MM.1S (cell line): ENCODE measurements at regions not wholly inside any gene's neighbourhood (a gene's known extent, or its start where the extent isn't known, plus 50 kb on each side); places are given as distances from the start of the nearest gene placed in this dataset.

Experiments used
- DNase-seq: peaks from one replicate; pipeline ENCODE4 v3.0.0-alpha.2; 2015
- H2AFZ ChIP-seq: fragments of 300-600 bp; sonication (generic); 2 replicates; pipeline ENCODE4 v1.6.0; 2016; ENCODE audit warnings: antibody characterized with exemption, low read length
- H3F3A ChIP-seq: fragments of 300-600 bp; sonication (generic); 2 replicates; pipeline ENCODE4 v1.6.1; 2016; ENCODE audit warnings: mild to moderate bottlenecking, antibody characterized with exemption, low read length, moderate library complexity, mixed read lengths; ENCODE audit not compliant: insufficient read depth
- H3K27ac ChIP-seq: fragments of 300-600 bp; sonication (generic); 2 replicates; pipeline ENCODE4 v1.5.1; 2016; ENCODE audit warnings: mild to moderate bottlenecking, low read length
- H3K27me3 ChIP-seq: fragments of 300-600 bp; sonication (generic); replicated peaks from 2 replicates; pipeline ENCODE4 v1.6.0; 2016; ENCODE audit warnings: low read length; ENCODE audit not compliant: insufficient read depth
- H3K36me3 ChIP-seq: fragments of 300-600 bp; sonication (generic); replicated peaks from 2 replicates; pipeline ENCODE4 v1.6.1; 2016; ENCODE audit warnings: mild to moderate bottlenecking, low read length, mixed read lengths; ENCODE audit not compliant: insufficient read depth
- H3K4me1 ChIP-seq: fragments of 300-600 bp; sonication (generic); 2 replicates; pipeline ENCODE4 v1.6.1; 2016; ENCODE audit warnings: low read length, mixed read lengths
- H3K4me2 ChIP-seq: fragments of 300-600 bp; sonication (generic); 2 replicates; pipeline ENCODE4 v1.6.0; 2016; ENCODE audit warnings: low read depth, low read length
- H3K4me3 ChIP-seq: fragments of 300-600 bp; sonication (generic); 2 replicates; pipeline ENCODE4 v1.5.1; 2016; ENCODE audit warnings: low read length, mixed read lengths
- H3K79me2 ChIP-seq: fragments of 300-600 bp; sonication (generic); 2 replicates; pipeline ENCODE4 v1.6.1; 2016; ENCODE audit warnings: mixed run types, low read length, mixed read lengths
- H3K9ac ChIP-seq: fragments of 300-600 bp; sonication (generic); 2 replicates; pipeline ENCODE4 v1.6.1; 2016; ENCODE audit warnings: low read length, mixed read lengths
- H3K9me2 ChIP-seq: fragments of 300-600 bp; sonication (generic); replicated peaks from 2 replicates; pipeline ENCODE4 v1.6.1; 2016; ENCODE audit warnings: mild to moderate bottlenecking, low read length, mixed read lengths; ENCODE audit not compliant: insufficient read depth
- H3K9me3 ChIP-seq: fragments of 300-600 bp; sonication (generic); replicated peaks from 2 replicates; pipeline ENCODE4 v1.6.1; 2016; ENCODE audit warnings: mild to moderate bottlenecking, low read length, mixed read lengths; ENCODE audit not compliant: insufficient read depth
- H4K20me1 ChIP-seq: fragments of 300-600 bp; sonication (generic); 2 replicates; pipeline ENCODE4 v1.6.1; 2016; ENCODE audit warnings: mild to moderate bottlenecking, low read length, moderate library complexity, mixed read lengths; ENCODE audit not compliant: insufficient read depth
- EZH2 ChIP-seq: fragments of 300-600 bp; sonication (generic); optimal IDR thresholded peaks from 2 replicates; pipeline ENCODE3; 2017; ENCODE audit warnings: low read depth, mild to moderate bottlenecking, antibody characterized with exemption, low read length, mixed read lengths
- EZH2phosphoT487 ChIP-seq: fragments of 300-600 bp; sonication (generic); IDR thresholded peaks from 2 replicates; pipeline ENCODE4 v1.6.1; 2018; ENCODE audit warnings: antibody characterized with exemption, low read length
- TF ChIP-seq, protein P1 (sequence below): fragments of 300-600 bp; sonication (generic); IDR thresholded peaks from 2 replicates; pipeline ENCODE4 v1.5.1; 2016; ENCODE audit warnings: antibody characterized with exemption, low read length, mixed read lengths

DNA sequence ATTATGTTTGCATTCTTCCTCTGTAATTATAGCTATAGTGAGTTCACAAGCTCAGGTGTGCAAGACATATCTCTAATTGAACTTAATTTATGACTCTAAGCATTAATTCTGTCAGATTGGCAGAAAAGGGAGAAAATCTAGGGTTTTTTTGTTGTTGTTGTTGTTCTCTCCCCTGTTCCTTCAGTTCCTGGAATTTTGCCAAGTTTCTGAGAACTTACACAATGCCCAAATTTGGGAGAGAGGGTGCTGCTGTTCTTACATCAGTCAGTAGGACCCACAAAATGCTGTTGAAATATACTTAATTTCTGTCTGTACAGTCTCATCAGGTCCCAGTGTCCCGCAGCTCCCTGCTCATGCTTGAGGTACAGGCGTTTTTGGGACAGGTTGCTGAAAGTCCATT, 221.8 kb upstream of the RBMS1 start:
- Histone ChIP-seq H3K27me3 (no peaks in the 10 kb centered on the region), H3K9me2 (no peaks in the 10 kb centered on the region), H3K4me3 (no peak overlapping the region), H3K9ac (no peak overlapping the region), H3K4me2 (no peak overlapping the region), H3K27ac (no peak overlapping the region), H3K79me2 (no peaks in the 10 kb centered on the region), H3K4me1 (no peaks in the 10 kb centered on the region), H3F3A (no peaks in the 10 kb centered on the region), H3K36me3 (no peaks in the 10 kb centered on the region), H3K9me3 (no peaks in the 10 kb centered on the region), H2AFZ (no peak overlapping the region), H4K20me1 (no peaks in the 10 kb centered on the region)
- DNase-seq = no peak
- TF ChIP-seq EZH2 (no peak), EZH2phosphoT487 (no peak)
- TF ChIP-seq, protein P1, sequence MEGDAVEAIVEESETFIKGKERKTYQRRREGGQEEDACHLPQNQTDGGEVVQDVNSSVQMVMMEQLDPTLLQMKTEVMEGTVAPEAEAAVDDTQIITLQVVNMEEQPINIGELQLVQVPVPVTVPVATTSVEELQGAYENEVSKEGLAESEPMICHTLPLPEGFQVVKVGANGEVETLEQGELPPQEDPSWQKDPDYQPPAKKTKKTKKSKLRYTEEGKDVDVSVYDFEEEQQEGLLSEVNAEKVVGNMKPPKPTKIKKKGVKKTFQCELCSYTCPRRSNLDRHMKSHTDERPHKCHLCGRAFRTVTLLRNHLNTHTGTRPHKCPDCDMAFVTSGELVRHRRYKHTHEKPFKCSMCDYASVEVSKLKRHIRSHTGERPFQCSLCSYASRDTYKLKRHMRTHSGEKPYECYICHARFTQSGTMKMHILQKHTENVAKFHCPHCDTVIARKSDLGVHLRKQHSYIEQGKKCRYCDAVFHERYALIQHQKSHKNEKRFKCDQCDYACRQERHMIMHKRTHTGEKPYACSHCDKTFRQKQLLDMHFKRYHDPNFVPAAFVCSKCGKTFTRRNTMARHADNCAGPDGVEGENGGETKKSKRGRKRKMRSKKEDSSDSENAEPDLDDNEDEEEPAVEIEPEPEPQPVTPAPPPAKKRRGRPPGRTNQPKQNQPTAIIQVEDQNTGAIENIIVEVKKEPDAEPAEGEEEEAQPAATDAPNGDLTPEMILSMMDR = no peak

DNA sequence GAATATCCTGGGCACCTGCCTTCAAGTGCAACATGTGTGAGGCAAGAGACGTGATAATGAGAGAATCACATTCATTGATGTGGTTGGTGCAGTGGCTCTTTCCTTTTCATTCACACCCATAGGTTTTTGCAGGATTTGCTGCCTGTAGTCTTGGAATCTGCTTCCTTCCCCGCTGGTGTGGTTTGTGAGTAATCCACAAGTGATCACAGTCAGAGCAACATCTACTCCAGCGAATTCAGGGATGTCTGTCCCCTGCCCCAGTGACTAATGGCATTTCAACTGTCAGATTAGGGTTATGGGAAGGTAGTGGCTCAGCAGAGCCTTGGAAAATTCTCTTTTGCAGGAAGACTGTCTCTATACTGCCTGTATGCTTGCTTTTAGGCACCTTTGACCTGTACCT, 225.5 kb upstream of the RBMS1 start:
- Histone ChIP-seq H3K27ac (no peak overlapping the region), H2AFZ (no peak overlapping the region), H3K4me1 (no peaks in the 10 kb centered on the region), H3K79me2 (no peaks in the 10 kb centered on the region), H3K9me2 (no peaks in the 10 kb centered on the region), H3K9me3 (no peaks in the 10 kb centered on the region), H3K4me3 (no peak overlapping the region), H3F3A (no peaks in the 10 kb centered on the region), H4K20me1 (no peaks in the 10 kb centered on the region), H3K9ac (no peak overlapping the region), H3K4me2 (no peak overlapping the region), H3K27me3 (no peaks in the 10 kb centered on the region), H3K36me3 (no peaks in the 10 kb centered on the region)
- DNase-seq = no peak
- TF ChIP-seq, protein P1 = no peak
- TF ChIP-seq EZH2 (no peak), EZH2phosphoT487 (no peak)

DNA sequence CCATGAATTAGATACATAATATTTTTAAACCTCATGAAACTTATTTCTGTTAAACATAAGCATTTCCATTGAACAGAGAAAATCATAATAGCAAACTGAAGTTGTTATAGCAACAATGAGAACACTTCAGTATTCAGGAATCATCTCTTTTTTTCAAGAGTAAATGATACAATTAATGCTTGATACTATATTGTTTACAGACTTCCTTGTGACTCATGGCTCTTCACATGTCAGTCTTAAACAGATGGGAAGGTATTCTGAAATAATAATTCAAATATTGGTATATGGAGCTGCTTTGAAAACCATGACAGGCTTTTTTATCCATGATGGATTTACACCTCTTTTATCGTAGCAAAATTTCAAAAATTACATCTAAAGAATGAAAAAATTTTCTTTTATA, 226.5 kb upstream of the RBMS1 start:
- no peak overlapping the region for H3K4me2 ChIP-seq
- no peaks in the 10 kb centered on the region for H3K9me2 ChIP-seq
- no peak overlapping the region for H3K9ac ChIP-seq
- no peaks in the 10 kb centered on the region for H3K9me3 ChIP-seq
- H3K27ac ChIP-seq = no peak overlapping the region
- TF ChIP-seq, protein P1 = no peak
- TF ChIP-seq EZH2 = no peak
- no peaks in the 10 kb centered on the region for H3K4me1 ChIP-seq
- H3K79me2 ChIP-seq = no peaks in the 10 kb centered on the region
- no peaks in the 10 kb centered on the region for H4K20me1 ChIP-seq
- H2AFZ ChIP-seq = no peak overlapping the region
- H3F3A ChIP-seq = no peaks in the 10 kb centered on the region
- no peaks in the 10 kb centered on the region for H3K27me3 ChIP-seq
- H3K36me3 ChIP-seq = no peaks in the 10 kb centered on the region
- no peak for DNase-seq
- H3K4me3 ChIP-seq = no peak overlapping the region
